Skeletal muscle satellite cell (primary cell): ENCODE measurements at regions not wholly inside any gene's neighbourhood (a gene's known extent, or its start where the extent isn't known, plus 50 kb on each side); places are given as distances from the start of the nearest gene placed in this dataset. TPM values are rescaled to one million over a fixed set of nuclear protein-coding genes. Genes with fewer than 3 reads are reported as not detected.

Experiments used
- H3K27me3 ChIP-seq: 2 replicates; pipeline ENCODE4 v1.7.0; 2013; ENCODE audit warnings: low read length; ENCODE audit not compliant: control insufficient read depth, insufficient read depth
- H3K36me3 ChIP-seq: 2 replicates; pipeline ENCODE4 v1.7.0; 2013; ENCODE audit warnings: mild to moderate bottlenecking, control low read depth, low read length; ENCODE audit not compliant: insufficient read depth
- H3K4me1 ChIP-seq: 2 replicates; pipeline ENCODE4 v1.7.0; 2013; ENCODE audit warnings: low read length; ENCODE audit not compliant: control insufficient read depth, insufficient read depth
- H3K4me2 ChIP-seq: 2 replicates; pipeline ENCODE4 v1.7.0; 2013; ENCODE audit warnings: mild to moderate bottlenecking, low read length
- H3K4me3 ChIP-seq: 2 replicates; pipeline ENCODE4 v1.7.0; 2013; ENCODE audit warnings: low read length
- H3K9ac ChIP-seq: 2 replicates; pipeline ENCODE4 v1.7.0; 2013; ENCODE audit warnings: mild to moderate bottlenecking, low read depth, low read length, moderate library complexity
- H3K9me3 ChIP-seq: replicated peaks from 2 replicates; pipeline ENCODE4 v1.7.0; 2013; ENCODE audit warnings: mild to moderate bottlenecking, control low read depth, low read length
- small RNA-seq: library from RNA; depleted of rRNA; stranded (forward); fragments of <200 nt; gene quantifications from one replicate; pipeline ENCODE3, GENCODE V24; 2012

DNA sequence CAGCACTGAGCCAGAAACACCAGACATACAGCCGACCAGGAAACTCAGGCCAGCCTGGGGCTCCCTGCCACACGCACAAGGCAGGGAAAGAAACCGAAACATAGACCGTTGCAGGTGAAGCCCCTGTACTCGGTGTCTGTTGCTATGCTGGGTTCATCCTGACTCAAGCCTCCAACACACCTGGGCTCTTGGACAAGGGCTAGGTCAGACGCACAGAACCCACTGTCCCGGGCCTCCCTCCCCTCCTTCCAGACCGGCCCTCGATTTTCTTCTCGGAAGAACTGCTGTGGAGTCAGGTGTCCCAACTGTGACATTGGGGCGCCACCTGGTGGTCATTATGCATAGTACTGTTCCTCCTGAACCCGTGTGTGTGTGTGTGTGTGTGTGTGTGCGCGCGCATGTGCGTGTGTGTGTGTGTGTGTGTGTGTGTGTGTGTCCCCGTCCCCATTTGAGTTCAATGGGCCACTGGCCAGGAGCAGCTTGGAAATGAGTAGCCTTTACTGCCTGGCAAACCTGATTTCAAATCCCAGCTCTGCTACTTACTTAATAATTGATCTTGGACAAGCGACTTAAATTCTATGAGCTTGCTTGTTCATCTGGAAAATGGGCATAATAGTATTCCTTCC lies 55.4 kb upstream of the GLI2 start:
- peaks cover 12% of the 10 kb centered on the region for H3K27me3 ChIP-seq
- peak overlapping the region; percentile 15 for H3K4me2 ChIP-seq
- H3K4me1 ChIP-seq = peaks cover 17% of the 10 kb centered on the region
- H3K9ac ChIP-seq = no peak overlapping the region
- no peaks in the 10 kb centered on the region for H3K36me3 ChIP-seq
- H3K9me3 ChIP-seq = no peaks in the 10 kb centered on the region
- H3K4me3 ChIP-seq = no peak overlapping the region

DNA sequence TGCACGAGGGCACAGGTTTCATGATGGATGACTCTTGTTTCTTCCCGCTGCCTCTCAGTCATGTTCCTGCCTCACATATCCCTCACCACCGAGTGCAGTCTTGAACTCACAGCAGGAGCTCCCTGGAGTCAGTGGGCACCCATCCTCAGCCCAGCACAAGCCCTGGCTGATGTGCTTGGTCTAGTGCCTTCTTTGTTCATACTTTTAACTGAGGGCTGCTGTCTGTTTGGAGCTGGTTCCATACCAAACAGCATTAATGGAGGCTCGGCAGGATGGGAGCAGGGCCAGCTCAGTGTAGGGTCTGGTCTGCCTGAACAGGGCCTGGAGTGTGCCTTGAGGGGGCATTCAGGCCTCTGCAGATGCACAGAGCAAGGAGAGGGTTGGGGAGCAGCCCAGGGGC lies 54.5 kb upstream of the GLI2 start:
- H3K4me1 ChIP-seq = peaks cover 17% of the 10 kb centered on the region
- H3K4me3 ChIP-seq = no peak overlapping the region
- no peaks in the 10 kb centered on the region for H3K36me3 ChIP-seq
- H3K9me3 ChIP-seq = no peaks in the 10 kb centered on the region
- no peak overlapping the region for H3K9ac ChIP-seq
- H3K27me3 ChIP-seq = peaks cover 16% of the 10 kb centered on the region
- no peak overlapping the region for H3K4me2 ChIP-seq

DNA sequence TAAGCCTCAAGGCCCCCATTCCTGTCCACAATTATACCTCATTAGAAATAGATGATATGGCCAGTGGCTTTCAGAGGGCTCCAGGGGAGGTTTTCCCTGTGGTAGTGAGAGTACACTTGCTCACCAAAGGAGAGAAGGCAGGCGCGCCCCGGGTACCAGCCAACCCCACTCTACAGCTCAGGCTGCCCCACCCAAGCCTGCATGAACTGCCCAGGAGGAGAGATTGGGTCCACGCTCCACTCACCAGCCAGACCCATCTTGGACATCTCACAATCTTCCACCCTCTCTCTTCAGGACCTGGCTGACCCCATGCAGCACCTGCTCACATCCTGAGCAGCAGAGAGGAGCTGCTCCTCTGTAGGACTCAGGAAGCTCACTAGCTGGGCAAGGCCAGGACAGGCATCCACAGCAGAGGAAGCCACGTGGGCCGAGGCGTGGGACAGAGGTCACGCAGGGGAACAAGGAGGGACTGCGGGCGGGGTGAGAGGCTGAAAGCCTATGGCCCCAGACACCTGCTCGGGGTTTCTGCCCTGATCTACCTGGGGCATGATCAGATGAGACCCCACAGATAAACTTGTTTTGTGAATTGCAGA lies 53.9 kb upstream of the GLI2 start:
- no peaks in the 10 kb centered on the region for H3K9me3 ChIP-seq
- H3K27me3 ChIP-seq = peaks cover 13% of the 10 kb centered on the region
- H3K4me3 ChIP-seq = no peak overlapping the region
- no peak overlapping the region for H3K9ac ChIP-seq
- H3K4me2 ChIP-seq = no peak overlapping the region
- no peaks in the 10 kb centered on the region for H3K36me3 ChIP-seq
- peaks cover 17% of the 10 kb centered on the region for H3K4me1 ChIP-seq

DNA sequence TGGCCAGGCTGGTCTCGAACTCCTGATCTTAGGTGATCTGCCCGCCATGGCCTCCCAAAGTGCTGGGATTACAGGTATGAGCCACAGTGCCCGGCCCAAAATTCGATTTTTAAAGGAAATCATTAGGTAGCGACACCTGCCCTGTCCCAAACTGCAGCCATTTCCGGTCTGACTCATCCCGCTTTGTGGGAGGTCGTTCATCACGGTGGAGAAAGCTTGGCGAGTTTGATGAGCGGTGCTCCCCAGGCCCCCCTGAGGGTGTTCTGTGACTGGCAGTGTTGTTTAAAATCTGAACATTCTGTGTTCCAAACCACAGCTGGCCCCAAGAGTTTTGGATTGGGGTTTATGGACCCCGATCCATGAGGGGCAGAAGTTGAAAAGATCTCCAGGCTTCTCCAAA lies 53.0 kb upstream of the GLI2 start:
- H3K36me3 ChIP-seq = no peaks in the 10 kb centered on the region
- H3K9me3 ChIP-seq = no peaks in the 10 kb centered on the region
- H3K4me1 ChIP-seq = peaks cover 17% of the 10 kb centered on the region
- H3K9ac ChIP-seq = no peak overlapping the region
- H3K4me3 ChIP-seq = no peak overlapping the region
- peaks cover 17% of the 10 kb centered on the region for H3K27me3 ChIP-seq
- H3K4me2 ChIP-seq = no peak overlapping the region

DNA sequence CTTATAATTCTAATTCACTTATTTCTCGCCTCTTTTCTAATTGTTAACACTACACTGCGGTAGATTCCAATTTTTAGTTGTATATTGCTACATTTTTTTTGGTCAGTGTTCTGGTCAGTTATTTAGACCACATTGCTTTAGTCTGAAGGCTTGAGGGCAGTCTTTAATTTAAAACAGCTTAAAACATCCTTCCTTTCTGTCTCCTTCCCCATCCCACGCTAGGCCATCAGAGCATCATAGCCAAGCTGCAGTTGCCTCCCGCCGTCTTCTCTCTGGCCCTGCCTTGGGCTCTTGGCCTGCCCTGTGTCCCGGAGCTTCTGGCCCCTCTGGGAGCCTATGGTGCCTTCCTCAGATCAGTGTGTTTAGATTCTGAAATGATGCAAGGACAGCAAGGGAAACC lies 52.6 kb upstream of the GLI2 start:
- Histone ChIP-seq H3K27me3 (peaks cover 21% of the 10 kb centered on the region), H3K9me3 (no peaks in the 10 kb centered on the region), H3K36me3 (no peaks in the 10 kb centered on the region), H3K4me3 (no peak overlapping the region), H3K4me1 (peaks cover 17% of the 10 kb centered on the region), H3K4me2 (no peak overlapping the region), H3K9ac (no peak overlapping the region)

DNA sequence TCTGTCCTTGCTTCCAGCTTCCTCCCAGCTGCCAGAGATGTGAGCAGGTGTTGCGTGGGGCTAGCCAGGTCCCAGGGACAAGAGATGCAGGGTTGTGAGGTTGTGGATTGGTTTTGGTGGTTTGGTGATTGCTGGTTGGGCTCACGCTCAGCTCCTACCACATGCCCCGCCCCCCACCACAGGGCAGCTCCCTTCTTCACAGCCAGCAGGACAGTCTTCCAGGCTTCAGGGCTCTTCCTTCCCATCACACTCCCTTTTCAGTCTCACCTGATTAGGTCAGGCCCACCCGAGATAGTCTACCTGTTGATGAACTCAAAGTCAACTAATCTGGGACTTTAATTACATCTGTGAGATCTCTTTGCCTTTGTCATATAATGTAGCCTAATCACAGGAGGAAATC lies 52.0 kb upstream of the GLI2 start:
- Histone ChIP-seq H3K4me3 (peak overlapping the region; percentile 27), H3K36me3 (no peaks in the 10 kb centered on the region), H3K27me3 (peaks cover 23% of the 10 kb centered on the region), H3K4me2 (peak overlapping the region; percentile 28), H3K9ac (peak overlapping the region; percentile 47), H3K9me3 (no peaks in the 10 kb centered on the region), H3K4me1 (peaks cover 17% of the 10 kb centered on the region)

DNA sequence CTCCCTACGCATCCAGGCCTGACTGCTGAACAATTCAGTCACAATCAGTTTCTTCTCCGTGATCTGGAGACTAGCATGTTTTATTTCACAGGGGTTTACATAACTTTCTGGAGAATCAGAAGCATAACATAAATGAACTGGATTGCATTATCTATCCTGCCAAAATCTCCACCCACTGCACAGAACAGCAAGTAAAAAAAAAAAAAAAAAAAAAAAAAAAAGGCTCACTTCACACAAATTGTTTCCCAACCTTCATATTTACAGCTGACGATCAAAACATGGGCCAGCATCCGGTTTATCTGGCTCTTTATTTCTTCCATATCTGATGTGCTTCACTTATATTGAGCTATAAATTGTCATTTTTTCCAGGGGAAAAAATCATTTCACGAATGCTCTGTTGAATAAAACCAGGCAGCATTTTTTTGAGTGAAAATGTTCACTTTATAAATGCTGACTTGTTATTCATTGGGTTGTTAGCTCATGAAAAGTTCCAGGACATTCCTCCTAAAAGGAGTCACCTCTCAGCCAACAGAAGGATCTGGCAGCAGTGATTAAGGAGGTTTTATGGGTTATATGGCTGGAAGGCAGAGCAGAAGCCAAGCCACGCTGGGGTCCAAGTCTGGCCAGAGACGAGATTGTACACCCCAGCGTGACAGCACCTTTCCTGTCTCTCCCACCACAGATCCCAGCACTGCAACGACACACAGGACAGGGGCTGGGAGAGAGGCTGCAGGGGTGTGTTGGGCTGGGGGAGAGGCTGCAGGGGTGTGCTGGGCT lies 51.2 kb upstream of the GLI2 start:
- Histone ChIP-seq H3K36me3 (no peaks in the 10 kb centered on the region), H3K4me1 (peaks cover 17% of the 10 kb centered on the region), H3K9me3 (no peaks in the 10 kb centered on the region), H3K27me3 (peaks cover 31% of the 10 kb centered on the region), H3K4me3 (peak overlapping the region; percentile 27), H3K4me2 (peak overlapping the region; percentile 28), H3K9ac (peak overlapping the region; percentile 47)

DNA sequence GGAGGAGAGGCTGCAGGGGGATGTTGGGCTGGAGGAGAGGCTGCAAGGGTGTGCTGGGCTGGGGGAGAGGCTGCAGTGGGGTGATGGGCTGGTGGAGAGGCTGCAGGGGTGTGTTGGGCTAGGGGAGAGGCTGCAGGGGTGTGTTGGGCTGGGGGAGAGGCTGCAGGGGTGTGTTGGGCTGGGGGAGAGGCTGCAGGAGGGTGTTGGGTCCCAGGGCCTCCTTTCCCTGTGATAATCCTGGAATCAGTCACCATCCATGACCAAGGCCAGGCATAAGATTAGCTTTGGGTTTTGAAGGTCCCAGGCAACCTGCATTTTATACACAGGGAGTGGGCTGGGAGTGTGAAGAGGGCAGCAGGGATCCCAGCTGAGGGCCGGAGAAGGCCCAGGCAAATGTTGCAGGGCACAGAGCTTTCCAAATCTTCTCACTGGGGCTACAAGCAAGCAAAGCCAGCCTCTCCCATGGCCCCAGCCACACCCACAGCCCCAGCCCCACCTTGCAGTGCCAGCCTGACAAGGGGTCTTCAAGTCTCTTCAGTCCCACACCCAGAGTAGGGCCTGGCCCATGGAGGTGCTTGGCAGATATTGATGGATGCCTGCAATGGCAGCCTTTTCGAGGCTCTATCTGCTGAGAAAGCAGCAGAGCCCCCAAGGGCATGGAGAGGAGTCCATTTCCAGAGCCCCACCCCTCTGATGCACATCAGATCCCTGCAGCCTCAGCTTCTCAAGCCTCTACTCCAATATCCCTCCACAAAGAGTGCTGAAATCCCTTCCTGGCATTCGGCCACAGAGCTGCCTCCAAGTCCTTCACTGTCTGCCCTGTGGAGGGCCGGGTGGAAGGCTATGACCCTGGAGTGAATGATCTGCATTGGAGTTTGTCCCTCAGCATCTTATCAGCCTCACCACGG lies 50.3 kb upstream of the GLI2 start:
- no peaks in the 10 kb centered on the region for H3K9me3 ChIP-seq
- peaks cover 17% of the 10 kb centered on the region for H3K4me1 ChIP-seq
- no peak overlapping the region for H3K4me3 ChIP-seq
- no peak overlapping the region for H3K9ac ChIP-seq
- no peak overlapping the region for H3K4me2 ChIP-seq
- no peaks in the 10 kb centered on the region for H3K36me3 ChIP-seq
- peaks cover 39% of the 10 kb centered on the region for H3K27me3 ChIP-seq

Small RNA genes in the stretch of these regions (small RNA-seq; reads per million reads assigned to genes)
- not detected for gene RF00019
